ENCODE measurements at regions not wholly inside any gene's neighbourhood (a gene's known extent, or its start where the extent isn't known, plus 50 kb on each side); places are given as distances from the start of the nearest gene placed in this dataset.

GRCh38 chrX:45766981-45767501 lies 566.4 kb upstream of the DIPK2B start:
- ATAC-seq = peak; percentile 15 to 37

- ATAC-seq = peak; percentile 30 to 34
Measured at GRCh38 chrX:45765767-45766166, 565.1 kb upstream of the DIPK2B start.

GRCh38 chrX:45765281-45765680 lies 564.6 kb upstream of the DIPK2B start:
- ATAC-seq = no peak

- peak; percentile 25 to 34 for ATAC-seq
Measured at GRCh38 chrX:45762699-45763647, 562.3 kb upstream of the DIPK2B start.

GRCh38 chrX:45761920-45762319 lies 561.2 kb upstream of the DIPK2B start:
- no peak for ATAC-seq

GRCh38 chrX:45760187-45760742 lies 559.6 kb upstream of the DIPK2B start:
- ATAC-seq = no peak

- ATAC-seq = peak; percentile 57 to 64
Measured at GRCh38 chrX:45758738-45759397, 558.2 kb upstream of the DIPK2B start.

- peak; percentile 57 for ATAC-seq
Measured at GRCh38 chrX:45758319-45758718, 557.6 kb upstream of the DIPK2B start.

- no peak for ATAC-seq
Measured at GRCh38 chrX:45757272-45757671, 556.6 kb upstream of the DIPK2B start.

DNA sequence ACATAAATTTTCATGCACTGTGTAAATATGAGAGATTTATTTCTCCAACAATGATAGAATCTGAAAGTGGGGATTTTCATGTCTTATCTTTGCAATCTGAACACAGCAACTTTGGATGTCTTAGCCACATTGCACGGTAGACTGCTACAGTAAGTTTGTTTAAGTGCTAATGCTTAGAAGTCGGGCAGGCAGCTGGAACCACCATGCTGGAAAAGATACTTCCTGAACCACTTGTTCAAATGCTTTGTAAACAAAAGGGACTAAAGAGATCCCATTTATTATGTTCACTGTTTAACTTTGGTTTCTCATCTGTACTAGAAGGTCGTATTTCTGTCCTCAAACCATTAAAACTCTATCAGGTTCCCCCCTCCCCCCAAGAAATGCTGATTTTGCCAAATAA lies 555.9 kb upstream of the DIPK2B start:
- no peak for ATAC-seq

DNA sequence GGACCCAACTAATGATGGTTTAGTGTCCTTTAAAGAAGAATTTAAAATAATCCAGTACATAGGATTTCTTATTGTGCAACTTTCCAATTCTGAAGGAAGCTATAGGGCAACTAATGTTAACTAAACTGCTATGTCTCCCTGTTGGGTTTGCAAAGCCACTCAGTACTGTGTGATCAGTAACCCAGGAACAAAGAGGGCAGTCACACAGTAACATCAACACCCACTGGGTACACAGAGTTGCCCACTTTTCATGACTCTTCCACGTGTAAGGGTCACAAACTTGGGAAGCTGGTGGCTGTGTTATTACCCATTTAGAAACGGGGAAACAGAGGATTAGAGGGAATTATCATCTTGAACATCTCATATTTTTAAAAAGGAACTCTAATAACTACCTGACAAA lies 555.0 kb upstream of the DIPK2B start:
- ATAC-seq = no peak

GRCh38 chrX:45751156-45751555 lies 550.5 kb upstream of the DIPK2B start:
- ATAC-seq = no peak

- no peak for ATAC-seq
Measured at GRCh38 chrX:45750639-45751038, 550.0 kb upstream of the DIPK2B start.

GRCh38 chrX:45749375-45749774 lies 548.7 kb upstream of the DIPK2B start:
- ATAC-seq = no peak

DNA sequence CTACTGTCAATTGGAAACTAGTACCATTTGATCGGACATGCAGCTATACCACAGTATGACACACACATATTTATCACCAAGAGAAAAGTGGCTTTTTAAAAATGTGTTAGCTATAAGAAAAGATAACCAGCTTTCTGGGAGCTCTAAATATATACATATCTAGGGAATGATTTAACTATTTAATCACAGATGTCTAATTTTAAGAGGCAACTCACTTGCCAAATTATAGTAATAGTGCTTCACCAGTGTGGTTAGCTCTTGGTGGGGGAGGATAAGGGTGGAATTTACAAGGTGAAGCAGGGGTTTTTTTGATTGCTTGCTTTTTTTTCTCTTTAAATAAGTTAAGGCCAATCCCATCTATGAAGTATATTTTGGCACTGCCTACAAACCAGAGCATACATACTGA lies 547.7 kb upstream of the DIPK2B start:
- peak in 1 of 2 donors; percentile 41 for ATAC-seq

DNA sequence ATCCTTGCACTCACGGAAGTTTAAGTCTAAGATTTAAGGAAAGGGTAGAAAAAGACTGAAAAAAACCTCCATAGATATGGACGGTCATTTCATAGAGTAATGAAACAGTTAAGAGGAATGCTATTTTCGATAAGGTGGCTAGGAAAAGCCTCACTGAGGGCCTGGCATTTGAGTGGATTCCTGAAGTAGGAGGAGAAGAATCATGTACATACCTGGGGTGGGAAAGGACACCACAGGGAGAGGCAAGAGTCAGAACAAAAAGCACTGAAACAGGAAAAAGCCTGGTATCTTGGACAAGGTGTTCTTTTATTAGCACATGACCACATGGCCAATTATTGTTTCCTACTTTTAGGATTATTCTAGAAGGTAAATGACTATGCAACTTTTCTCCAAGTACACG lies 547.2 kb upstream of the DIPK2B start:
- ATAC-seq = no peak

DNA sequence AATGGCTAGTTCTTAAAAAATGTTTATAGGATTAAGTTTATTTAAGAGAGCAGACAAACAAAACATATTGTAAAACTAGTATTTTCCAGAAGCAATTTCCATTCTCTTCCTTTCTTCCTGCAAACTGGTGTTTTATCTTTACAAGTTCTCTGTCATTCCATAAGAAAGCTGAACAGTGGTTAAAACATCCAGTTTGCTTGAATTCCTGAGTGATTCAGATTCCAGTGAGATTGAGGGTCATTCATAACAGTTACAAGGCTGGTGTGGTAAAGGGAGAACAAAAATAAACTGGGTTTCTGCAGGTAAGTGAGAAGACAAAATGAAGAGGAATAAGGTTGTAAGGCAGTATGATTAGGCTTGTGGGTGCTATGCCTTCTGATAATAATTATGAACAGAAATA lies 544.8 kb upstream of the DIPK2B start:
- ATAC-seq = no peak

GRCh38 chrX:45743906-45744625 lies 543.4 kb upstream of the DIPK2B start:
- no peak for ATAC-seq

DNA sequence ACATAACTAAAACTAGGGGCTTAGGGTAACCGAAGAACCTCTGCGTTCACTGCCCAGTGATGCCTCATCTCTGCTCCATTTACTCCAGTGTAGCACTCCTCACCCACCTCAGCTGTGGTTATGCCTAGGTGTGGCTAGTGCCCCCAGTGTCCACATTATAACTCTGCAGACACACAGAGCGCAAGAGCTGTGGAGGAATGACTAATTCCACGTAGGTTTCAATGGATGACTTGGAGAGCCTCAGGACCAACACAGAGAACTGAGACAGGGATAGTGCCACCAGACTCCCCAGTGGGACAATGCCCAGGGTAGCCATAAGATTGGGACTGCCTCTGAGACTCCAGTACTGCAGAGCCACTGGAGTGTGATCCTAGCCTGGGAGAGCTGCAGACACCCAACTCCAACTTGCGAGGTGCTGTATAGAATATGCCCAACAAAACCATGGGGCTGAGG lies 542.4 kb upstream of the DIPK2B start:
- peak; percentile 45 to 46 for ATAC-seq

DNA sequence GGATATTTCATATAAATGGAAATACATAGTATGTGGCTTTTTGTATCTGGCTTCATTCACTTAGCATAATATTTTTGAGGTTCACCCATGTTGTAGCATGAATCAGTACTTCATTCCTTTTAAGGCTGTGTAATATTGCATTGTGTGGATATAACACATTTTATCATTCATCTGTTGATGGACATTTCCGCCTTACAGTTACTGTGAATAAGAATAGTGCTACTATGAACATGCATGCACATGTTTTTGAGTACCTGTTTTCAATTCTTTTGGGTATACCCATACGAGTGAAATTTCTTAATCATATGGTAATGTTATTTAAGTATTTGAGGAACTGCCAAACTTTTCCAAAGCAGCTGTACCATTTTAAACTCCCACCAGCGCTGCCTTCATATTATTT lies 539.6 kb upstream of the DIPK2B start:
- no peak for ATAC-seq

- no peak for ATAC-seq
Measured at GRCh38 chrX:45735571-45735970, 534.9 kb upstream of the DIPK2B start.

DNA sequence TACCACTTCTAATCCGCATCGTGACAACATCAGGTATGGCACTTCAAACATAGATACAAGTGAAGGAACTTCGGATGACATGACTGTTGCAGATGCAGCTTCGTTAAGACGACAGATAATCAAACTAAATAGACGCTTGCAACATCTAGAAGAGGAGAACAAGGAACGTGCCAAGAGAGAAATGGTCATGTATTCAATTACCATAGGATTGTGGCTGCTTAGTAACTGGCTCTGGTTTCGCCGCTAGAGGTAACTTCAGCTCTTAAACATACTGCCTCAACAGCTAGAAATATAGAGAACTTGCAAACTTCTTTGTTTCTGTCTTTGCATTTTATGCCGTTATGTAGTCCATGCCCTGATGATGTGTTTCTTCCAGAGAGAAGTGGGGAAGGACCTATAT lies 530.8 kb upstream of the DIPK2B start:
- no peak for ATAC-seq

GRCh38 chrX:45727761-45728160 lies 527.1 kb upstream of the DIPK2B start:
- no peak for ATAC-seq
